EH (cell line): ENCODE measurements at regions not wholly inside any gene's neighbourhood (a gene's known extent, or its start where the extent isn't known, plus 50 kb on each side); places are given as distances from the start of the nearest gene placed in this dataset.

Experiments
- DNase-seq: peaks from one replicate; pipeline ENCODE4 v3.0.0-alpha.2; 2015; ENCODE audit warnings: low read depth

GRCh38 chrX:20521222-20521621 lies 254.5 kb upstream of the RPS6KA3 start:
- peak; percentile 77 for DNase-seq

DNA sequence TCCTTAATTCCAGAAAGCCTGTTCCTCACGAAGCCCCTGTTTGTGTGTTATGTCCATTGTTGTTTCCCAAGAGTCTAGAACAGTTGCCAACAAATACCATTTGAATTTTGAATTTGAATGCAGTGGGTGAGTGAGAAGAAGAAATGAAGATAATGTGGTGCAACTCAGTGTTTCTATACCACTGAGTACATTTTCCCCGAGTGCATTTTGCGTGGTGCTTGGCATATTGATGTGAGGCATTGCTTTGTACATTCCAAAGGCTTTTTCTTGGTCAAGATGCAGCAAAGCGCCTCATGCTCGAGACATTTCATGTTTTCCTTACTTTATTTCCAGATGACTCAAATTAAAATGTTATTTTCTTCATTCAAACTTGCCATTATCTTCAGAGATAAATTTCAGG lies 253.1 kb upstream of the RPS6KA3 start:
- peak; percentile 23 for DNase-seq

- no peak for DNase-seq
Measured at GRCh38 chrX:20519146-20519545, 252.4 kb upstream of the RPS6KA3 start.

DNA sequence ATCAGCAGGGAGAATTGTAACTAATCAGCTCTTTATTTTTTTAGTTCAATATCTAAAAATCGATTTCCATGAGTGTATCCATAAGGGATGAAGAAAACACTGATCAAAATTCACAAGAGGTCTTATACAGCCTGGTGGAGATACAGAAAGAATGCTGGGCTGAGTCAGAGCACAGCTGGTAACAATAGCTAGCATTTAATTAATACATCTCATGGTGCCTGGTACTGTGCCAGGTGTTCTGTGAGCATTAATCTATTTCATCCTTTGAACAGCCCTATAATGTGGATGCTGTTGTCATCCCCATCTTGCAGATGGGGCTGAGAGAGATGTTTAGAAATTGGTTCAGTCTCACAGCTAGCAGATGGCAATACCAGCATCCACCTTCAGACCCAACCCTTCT lies 250.9 kb upstream of the RPS6KA3 start:
- DNase-seq = peak; percentile 51

GRCh38 chrX:20515841-20516461 lies 249.2 kb upstream of the RPS6KA3 start:
- peak; percentile 90 for DNase-seq

GRCh38 chrX:20514358-20514757 lies 247.6 kb upstream of the RPS6KA3 start:
- DNase-seq = peak; percentile 88

GRCh38 chrX:20513185-20513584 lies 246.5 kb upstream of the RPS6KA3 start:
- DNase-seq = no peak

DNA sequence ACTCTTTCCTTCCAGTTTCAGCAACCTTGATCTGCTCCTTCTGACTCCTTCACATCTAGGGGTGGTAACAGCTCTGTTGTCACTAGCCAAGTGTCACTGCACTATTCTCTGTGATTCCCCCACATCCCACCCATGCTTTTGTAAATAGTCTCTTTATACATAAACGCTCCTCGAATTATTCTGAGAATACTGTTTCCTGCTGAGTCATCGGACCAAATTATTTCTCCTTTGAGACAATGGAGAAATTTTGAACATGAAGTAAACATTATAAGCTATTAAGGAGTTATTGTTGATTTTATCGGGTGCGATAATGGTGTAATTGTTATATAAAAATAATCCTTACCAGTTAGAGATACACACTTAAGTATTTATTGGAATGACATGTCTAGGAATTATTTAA lies 245.1 kb upstream of the RPS6KA3 start:
- no peak for DNase-seq

DNA sequence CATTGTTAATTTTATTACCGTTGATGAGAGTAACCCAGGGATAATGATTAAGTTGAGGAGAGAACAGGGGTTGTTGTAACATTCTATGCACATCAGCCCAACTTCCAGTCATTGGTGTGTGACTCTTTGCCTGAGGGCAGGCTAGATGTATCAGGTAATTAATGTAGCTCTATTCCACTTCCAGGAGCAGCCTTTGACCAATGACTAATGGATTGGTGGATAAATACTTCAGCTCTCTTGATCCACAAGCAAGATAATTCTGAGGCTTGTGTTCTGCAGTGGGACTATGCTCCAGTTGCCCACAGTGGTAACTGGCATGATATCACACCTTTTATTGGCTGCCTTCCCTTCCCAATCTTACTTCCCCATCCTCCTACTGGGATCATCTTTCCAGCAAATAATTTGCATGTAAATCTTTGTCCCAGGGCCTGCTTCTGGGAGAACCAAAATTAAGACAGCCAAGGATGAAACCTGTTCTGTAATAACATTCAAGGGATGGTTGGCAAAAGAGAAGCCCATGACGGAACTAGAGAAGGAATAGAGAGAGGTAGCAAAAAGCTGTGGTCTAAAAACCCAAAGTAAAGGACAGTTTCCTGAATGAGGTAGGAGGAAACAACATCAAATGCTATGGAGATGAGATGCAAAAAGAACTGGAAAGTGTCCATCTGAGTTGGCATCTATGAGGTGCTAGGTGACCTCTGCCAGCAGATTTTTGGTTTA lies 241.4 kb upstream of the RPS6KA3 start:
- no peak for DNase-seq

GRCh38 chrX:20506739-20507138 lies 240.0 kb upstream of the RPS6KA3 start:
- DNase-seq = no peak

DNA sequence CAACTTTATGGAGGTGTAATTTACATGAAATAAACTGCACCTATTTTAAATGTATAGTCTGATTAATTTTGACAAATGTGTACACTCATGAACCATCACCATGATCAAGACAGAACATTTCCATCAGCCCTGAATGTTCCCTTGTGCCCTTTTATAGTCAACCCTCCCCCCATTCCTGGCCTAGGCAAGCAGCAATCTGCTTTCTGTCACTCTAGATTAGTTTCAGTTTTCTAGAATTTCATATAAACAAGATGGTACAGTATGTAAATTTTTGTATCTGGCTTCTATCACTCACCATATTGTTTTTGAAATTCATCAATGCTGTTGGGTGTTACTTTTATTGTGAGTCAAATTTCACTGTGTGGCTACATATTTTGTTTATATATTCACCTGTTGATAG lies 234.2 kb upstream of the RPS6KA3 start:
- no peak for DNase-seq

GRCh38 chrX:20500171-20500865 lies 233.6 kb upstream of the RPS6KA3 start:
- no peak for DNase-seq

- DNase-seq = no peak
Measured at GRCh38 chrX:20499763-20500162, 233.1 kb upstream of the RPS6KA3 start.

- peak; percentile 40 for DNase-seq
Measured at GRCh38 chrX:20498851-20499635, 232.3 kb upstream of the RPS6KA3 start.

DNA sequence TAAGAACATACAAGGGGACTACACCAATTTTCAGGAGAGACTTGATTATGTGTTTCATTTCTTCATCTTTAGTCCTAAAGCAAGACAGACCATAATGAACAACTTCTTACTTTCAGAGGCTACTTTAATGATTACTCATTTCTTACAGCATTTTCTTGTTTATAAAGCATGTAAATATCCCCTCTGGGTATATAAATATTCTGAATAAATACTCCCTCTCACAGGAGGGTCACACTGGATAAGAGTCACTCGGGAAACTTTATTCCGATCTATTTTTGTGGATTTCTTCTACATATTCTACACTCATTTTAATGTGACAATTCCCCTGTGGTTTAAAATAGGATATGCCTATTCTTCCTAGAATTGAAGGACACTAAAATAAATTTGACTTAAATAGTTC lies 228.9 kb upstream of the RPS6KA3 start:
- DNase-seq = no peak

DNA sequence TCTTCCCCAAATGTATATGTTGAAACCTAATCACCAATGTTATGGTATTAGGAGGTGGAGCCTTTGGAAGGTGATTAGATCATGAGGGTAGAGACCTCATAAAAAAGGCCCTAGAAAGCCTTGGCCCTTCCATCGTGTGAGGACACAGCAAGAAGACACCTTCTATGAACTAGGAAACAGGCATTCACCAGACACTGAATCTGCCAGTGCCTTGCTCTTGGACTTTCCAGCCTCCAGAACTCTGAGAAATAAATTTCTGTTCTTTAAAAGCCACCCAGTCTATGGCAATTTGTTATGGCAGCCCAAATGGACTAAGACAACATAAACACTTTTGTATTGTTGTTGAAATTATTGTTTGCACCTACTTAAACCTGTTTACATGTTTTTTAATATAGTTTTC lies 221.8 kb upstream of the RPS6KA3 start:
- no peak for DNase-seq

DNA sequence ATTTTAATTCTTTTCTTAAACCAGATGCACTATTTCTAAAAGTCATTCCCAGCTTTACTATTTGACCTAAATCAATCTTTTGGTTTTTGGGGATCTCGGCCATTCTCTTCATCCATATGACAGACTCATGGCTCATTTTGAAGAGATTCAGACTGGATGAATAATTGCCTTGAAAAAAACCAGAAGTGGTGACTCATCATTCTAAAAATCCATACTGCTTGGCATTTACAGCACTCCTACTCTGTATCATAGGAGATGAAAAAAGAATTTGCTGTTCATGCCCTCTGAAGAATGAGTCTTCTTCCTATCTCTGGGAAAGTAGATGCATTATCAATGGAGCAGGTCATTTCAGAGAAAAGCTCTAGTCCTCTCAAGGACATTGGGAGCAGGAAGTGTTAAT lies 220.5 kb upstream of the RPS6KA3 start:
- DNase-seq = peak; percentile 66

DNA sequence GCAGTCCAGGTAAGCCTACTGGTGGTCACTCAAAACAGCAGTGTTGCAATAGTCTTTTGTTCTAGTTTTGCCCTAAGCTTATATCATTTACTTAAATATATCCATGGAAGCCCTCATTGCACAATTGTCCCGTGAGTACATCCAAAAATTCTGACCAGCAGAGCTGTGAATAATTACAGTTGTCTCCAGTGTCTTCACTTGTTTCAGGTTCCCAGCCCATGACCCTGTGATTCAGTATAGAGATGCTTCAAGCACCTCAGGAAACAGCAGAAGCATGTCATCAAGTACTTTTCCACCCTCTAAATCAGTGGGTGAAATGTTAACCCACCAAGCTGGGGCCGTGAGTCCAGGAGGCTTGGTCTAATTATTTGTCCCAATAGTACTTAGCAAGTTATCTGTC lies 214.9 kb upstream of the RPS6KA3 start:
- DNase-seq = no peak

- no peak for DNase-seq
Measured at GRCh38 chrX:20479896-20480295, 213.2 kb upstream of the RPS6KA3 start.

DNA sequence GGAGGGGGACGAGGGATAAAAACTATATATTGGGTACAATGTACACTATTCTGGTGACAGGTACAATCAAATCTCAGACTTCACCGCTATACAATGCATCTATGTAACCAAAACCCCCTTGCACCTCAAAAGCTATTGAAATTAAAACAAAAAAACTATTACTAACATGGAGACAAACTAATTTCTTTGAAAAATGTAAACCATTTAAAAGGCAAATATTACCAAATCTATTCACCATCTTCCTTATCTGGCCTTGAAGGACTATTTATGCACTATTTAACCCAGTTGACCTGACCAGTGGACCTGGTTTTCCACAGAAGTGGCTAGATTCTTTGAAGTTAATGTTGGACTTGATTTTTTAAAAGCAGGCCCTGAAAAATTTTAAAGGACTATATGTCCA lies 212.3 kb upstream of the RPS6KA3 start:
- no peak for DNase-seq

GRCh38 chrX:20477836-20478524 lies 211.3 kb upstream of the RPS6KA3 start:
- no peak for DNase-seq

- DNase-seq = no peak
Measured at GRCh38 chrX:20477219-20477618, 210.5 kb upstream of the RPS6KA3 start.
